SKM-1 treated with dmso at 0.1 percent for 144 hours (cell line): ENCODE measurements at regions not wholly inside any gene's neighbourhood (a gene's known extent, or its start where the extent isn't known, plus 50 kb on each side); places are given as distances from the start of the nearest gene placed in this dataset.

Source experiments
- DNase-seq: peaks from one replicate; lab custom pipeline; 2025; ENCODE audit not compliant: unreplicated experiment; lab: John Stamatoyannopoulos, UW

DNA sequence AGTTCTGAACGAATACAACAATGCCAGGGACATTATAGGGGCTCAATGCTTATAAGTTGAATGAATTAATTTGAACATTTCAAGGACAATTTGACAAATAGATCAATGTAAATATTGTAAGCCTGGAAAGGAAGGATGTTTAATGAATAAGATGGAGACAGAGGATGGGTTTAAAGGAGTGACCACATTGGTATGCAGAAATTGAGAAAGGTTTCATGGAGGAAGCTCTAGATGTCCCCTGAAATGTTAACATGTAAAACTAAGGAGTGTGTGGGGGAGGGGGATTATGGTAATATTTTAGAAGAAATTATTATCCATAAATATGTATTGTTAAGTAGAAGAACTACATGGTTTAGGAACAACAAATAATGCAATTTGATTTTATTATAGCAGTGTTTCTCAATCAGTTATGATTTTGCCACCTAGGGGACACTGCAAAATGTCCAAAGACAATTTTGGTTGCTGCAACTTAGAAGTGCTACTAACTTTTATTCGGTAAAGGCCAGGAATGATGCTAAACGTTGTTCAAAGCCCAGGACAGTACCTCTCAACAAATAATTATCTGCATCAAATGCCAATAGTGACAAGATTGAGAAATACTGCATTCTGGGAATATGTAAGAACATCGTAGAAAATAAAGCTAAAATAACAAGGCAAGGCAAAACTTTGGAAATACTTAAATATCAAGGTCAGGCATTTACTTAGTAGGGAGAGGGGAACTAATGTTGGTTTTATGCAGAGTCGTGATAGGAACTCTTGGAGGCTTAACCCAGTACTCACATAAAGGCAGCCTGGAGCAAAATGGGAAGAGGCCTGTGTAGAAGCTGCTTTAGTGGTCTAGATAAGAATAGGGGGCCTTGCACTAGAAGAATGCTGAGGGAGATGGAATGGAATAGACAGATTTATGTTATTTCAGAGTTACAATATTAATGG is 686.9 kb upstream of the CITED2 start:
- DNase-seq, result no peak

DNA sequence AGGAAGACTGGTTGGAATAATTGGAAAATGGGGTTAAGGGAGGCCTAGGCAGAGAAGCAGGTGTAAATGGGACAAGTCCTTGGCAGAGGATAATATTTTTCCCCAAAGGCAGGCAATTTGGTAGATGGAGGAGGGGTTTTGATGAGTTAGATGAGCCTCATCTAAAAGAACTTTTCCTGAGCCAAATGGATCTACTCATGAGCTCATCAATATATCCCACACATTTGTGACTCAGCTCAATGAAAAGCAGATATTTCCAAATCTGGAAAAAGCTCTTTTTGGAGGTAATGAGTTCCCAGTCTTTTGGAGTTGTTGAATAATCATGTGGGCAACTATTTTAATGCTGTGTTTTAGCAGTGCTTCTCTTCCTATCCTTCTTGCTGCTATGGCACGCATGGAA is 685.5 kb upstream of the CITED2 start:
- DNase-seq, result no peak

DNA sequence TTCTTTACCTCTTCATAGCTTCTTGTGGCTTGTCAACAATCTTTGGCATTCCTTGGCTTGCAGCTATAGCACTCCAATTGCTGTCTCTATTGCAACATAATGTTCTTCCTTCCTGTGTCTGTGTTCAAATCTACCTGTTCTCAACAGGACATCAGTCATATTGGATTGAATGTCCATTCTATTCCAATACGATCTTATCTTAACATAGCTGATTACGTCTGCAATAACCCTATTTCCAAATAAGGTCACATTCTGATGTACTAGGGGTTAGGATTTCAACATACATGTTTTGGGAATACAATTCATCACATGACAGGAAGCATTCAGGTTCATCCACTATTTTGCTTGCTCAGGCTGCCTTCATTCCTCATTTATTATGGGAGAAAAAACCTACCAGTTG is 684.4 kb upstream of the CITED2 start:
- DNase-seq, result no peak

DNA sequence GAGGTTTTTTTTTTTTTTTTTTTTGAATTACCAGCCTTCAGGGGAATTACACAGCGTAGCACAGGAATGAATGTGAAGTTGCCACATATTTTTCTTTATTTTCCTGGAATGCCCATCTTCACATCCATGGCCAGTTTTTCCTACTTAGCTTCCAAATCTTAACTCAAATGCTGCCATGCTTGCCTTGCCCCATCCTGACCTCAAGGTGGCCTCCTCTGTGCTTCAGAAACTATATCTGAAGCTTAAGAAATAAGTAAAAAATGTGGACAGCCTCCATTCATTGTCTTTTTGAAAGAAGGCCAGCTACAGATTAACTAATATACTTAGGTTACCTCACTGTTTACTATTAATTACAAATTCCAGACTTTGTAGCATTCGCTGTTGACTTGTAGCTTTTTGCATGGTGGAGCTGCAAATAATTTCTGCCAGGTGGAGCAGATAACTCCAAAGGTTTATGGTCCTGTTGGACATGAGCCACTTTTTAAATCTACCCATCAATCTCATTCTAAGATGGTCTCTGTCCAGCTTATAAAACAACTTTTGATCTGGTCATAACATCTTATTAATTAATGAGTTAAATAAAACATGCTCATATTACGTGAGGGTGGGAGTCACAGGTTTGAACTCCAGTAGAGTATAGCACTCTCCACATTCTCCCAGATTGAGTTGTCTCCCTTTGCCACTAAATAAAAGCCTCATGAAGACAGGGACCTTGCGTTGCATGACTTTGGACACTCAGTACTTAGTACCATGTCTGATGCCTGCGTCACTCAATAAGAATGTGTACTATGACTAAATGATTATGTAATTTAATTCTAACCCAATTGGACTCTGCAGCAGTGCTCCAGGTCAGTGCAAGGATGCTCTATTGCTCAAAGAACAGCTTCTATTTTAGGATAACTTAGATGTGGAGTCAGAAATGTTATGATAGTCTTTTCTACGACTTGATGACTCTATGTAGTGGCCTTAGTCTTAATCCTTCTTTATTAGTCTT is 678.6 kb upstream of the CITED2 start:
- no peak for DNase-seq

DNA sequence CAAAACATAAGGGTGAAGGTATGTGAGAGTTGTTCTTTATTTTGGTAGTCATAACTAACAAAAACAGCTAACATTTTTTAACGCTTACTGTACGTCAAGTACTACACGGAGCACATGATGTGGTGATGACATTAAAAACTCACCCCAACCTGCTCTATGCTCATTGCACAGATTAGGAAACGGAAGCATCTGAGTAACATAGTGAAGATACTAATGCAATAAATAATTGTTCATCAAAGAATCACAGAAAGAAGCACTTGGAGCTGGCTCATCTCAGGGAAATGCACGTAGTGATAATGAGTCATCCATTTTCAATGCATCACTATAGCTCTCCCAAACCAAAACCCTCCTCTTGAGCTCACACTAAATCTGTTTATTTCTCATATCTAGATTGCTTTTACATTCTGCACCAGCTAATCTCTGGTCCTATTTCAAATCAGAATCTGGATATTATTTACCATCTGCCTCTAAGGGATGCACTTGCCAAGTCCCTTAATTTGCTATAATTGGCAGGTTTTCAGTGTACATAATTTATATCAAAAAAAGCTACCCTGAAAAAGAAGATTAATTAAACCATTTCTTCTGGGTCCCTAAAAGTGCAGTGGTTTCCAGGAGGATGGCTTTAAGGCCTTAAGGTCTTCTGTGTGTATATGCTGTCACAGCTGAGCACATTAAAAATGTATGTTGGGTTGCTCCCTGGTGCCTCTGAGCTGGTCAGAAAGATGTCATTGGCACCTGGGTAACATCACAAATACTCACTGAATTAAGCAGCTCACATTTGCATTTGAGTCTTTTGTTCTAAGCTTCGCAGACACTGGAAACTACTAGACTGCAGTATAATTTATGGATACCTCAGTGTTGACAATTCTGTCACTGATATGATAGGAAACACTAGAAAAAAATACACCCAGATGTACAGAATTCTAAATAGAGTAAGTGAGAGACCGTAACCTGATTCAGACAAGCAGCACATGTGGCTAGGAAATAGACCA is 677.4 kb upstream of the CITED2 start:
- DNase-seq, result no peak

DNA sequence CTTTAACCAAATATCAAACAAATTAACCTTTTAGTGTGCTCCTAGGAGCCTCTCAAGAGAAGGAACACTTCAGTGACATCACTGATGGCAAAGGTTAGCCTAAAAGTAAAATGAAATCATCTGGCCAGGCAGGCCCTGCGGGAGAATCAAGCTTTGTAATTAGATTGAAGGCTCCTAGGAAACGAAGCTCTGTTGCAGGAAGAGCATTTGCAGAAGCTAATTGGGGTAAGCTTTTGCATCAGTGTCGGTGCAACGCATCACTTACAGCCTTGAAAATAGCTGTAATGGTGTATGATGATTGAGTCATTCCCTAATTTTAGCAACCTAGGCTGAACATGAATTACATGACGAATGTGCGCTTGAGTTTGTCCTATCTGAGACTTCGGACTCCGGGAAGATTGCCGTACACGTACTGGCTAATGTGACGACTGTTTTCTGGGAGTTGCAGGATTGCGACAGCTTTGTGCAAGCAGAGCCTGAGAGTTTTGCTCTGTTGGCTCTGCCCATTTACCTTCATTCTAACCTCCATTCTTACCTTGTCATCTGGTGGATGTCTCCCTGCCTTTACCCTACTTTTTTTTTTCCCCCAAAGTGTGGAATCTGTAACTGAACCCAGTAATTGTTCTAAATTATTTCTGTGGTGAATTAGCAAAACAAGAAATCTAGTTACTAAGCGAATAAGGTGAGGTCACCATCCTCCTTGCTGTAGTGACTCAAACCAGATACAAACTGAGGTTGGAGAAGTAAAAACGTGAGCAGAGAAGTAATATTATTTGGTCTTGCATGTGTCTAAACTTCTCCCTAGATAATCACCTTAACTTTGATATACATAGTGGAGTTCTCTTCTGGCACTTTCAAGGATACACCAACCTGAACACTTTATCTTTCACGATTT is 675.9 kb upstream of the CITED2 start:
- DNase-seq, result no peak

DNA sequence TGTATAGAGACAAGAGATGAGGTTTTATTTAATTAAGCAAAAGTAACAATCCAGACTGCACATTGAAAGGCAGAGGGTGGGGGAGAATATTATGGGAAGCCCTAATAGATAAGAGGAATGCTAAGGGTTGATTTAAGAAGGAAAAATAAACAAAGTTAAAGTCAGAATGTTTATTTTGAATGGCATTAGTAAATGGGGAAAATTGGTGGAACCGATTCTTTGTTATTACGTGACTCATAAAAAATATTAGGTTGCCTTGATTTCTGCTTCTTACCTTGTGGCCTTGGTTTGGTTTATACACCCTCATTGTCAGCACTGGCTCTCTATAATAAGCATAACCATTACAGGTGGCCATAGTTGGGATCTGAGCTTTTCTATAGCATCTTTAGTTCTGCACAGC is 674.8 kb upstream of the CITED2 start:
- DNase-seq, result no peak

DNA sequence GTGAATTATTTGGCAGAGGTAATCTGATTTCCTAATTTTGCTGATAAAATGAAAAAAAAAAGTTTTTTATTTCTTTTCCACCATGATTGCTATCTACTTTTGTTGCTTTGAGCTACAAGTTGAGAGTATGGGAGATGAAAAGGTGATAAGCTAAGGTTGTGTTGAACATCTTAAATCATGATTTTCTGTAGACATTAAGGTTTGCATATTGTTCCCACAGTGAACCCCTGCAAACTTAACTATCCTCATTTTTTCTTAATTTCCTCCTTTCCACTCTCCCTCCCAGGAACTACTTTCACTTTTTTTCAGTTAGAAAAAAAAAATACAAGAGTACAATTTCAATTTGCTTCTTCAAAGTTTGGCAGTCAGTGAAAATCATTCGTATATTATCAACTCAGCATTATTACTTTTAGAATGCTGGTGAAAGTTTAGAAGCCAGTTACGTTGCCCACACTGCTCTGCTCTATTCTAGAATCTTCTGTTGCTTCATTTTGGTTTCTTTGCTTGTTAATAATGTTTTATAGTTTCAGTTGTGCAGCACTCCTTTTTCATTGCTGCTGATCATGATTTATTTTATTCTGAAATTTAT is 673.8 kb upstream of the CITED2 start:
- DNase-seq, result no peak

DNA sequence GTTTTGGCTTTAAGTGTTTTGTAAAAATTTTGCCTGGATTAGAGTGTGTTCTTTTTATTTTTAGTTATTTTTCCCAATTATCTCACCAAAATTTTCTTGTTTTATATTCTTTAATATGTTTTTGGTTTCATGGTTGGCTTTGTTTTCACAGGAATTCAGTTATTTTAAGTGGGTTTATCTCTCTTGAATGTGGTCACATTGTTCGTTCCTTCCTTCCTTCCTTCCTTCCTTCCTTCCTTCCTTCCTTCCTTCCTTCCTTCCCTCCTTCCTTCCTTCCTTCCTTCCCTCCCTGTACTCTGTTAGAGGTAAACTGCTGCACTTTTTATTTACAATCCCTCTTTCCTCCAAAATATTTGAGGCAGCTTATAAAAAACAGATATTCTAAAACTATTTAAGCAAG is 672.9 kb upstream of the CITED2 start:
- DNase-seq, result no peak

DNA sequence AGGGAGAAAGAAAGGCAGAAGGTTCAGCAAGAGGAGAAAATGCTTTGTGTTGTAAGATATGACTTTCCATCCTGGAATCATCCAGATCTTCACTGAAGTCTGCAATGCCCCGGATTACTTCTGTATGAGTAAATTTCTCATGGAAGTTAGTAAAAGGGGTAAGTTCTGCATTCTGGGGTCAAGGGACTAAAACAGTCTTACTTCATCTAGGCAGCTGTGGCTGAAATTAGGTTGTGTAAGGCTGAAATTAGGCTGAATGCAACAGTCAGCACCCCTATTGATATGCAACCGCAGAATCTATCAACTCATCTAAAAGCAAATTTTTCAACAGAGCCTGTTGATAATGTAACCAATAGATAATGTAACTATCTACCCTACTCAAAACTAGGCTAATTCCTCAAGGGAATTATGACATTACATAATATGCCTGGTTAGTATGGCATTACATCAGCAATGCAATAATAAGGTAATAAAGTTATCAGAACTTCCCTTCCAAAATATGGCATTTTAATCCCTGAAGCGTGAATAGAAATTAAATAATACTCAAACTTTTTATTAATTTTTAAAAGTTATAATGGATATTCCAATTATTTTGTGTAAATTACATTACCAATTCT is 671.7 kb upstream of the CITED2 start:
- peak; percentile 84 for DNase-seq

DNA sequence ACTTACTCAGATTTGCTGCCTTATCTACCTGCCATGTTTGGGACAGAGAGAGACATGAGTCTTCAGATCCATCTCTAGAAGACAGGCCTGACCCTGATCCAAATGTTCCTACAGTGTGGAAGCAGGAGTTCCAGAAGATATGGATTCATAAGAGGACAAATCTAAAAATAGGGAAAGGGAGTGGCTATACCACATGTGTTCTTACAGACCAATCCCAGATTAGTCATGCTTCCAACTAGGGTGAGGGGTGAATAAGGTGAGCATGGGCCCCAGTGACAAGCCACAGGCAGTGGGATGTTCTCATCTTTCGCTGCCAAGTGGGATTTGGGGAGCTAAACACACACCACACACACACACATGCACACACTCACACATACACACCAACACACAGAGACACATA is 670.7 kb upstream of the CITED2 start:
- no peak for DNase-seq

DNA sequence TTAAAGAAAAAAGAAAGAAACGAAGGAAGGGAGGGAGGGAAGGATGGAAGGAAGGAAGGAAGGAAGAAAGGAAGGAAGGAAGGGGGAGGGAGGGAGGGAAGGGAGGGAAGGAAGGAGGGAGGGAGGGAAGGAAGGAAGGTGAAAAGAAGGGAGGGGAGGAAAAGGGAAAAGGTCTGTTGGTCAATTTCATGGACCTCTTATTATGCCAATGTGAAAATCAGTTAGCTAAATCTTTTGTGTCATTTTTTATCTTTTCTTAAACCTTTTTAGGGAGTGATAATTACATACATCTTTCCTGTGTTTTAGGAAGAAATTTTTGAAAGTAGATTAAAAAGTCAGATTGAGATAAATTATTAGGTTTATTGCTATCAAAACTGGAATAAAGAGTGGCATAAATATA is 670.2 kb upstream of the CITED2 start:
- no peak for DNase-seq

DNA sequence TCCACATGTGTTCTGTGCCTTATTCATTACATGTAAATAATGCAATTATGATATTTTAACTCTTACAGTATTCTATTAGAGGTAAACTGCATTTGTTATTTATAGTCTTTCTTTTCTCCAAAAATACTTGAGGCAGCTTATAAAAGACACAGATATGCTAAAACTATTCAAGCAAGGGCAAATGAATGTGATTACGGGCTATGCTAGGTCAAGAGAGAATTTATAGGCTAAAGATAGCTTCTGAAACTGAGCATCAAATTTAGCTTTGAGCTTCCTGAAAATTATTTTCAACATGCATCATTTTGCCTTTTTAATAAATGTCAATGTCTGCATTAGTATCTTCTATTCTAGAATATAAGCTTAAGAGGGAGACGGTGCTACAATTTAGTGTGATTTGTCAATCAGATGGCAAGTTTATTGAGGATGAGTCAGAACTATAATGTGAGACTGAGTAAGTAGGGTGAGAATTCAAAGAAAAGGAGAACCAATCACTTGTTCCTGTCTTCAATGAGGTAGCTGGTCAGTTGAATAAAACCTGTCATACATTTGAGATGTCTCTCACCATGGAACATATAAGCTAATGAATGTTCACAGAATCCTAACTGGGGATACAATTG is 669.4 kb upstream of the CITED2 start:
- DNase-seq, result peak; percentile 43

DNA sequence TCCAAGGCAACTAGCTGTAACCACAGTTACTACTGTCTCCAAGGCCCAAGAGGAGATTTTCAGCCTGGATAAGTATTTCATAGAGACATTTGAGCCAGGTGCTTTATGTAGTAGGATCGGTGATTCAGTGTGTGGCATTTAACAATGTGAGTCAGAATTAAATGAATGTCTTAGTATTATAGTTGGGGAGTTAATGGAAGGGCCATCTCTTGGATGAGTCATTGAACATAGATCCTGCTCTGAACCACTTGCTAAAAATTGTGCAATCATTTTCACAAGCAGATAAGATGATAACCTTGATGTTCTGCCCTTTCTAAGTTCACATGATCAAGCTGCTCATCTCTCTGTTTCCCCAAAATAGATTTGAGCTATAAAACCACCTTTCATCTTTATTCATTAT is 668.9 kb upstream of the CITED2 start:
- peak; percentile 21 for DNase-seq

DNA sequence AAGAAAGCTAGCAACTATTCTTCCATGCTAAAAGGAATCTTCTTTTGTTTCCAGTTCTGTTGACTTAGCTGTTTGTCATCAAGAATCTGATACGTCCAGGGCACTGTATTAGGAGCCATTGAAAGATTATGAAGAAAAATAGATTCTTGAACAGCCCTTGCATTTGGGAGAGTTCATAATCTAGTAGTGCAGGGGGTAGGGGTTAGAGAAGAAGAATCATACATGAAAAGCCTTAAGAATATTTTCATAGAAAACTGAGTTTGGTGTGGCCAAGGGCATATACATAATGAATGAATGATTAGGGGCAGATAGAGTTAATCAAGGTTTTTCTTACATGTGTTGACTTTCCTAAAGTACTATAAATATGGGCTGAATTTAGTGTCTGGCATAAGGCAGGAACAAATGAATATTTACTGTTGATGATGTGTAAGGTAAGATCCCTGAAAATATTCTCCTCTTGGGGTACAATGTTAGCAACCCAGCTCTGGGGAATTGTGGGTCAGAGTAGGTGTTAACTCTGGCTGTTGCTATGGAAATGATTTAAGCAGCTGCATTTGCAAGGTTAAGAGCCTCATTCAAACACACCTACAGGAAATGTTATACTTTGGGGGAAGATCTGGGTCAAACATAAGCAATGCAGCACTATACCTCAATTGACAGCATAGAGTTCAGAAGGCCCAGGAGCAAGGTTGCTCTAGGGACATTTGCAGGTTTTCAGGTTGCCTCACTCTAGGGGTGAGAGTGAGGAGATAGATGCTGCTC is 667.3 kb upstream of the CITED2 start:
- DNase-seq, result no peak

DNA sequence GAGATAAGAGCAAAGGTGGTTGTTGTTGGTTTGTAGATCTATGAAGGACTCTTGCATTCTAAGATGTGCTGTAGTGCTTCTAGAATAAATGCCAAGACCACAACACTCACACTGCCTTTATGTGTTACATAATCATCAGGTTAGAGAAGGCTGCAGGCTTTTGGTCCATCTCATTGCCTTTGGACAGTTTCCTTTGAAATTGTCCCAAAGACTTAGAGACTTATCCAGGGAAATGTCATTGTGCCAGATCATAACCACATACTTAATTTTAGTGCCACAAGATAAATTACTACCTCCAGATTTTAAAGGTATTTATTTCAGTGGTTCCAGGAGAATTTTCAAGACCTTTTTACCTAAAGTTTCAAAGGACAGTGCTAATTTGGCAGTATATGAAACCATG is 666.6 kb upstream of the CITED2 start:
- no peak for DNase-seq

DNA sequence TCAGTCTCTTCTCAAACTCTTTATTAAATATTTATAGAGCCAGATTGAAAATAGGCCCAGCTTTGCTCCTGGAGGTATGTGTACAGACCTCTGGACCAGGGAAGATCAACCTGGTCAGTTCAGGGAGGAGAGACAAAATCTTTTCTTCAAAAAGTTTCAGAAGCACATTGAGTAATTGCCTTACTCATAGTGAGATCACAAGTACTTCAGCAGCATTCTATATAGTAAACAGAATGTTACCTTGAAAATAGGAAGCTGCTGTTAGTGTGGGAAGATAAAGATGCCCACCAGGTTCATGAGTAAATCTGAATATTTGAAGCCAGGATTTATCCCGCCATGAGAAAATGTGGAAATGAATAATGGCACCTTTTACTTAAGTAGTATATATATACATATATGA is 665.9 kb upstream of the CITED2 start:
- peak; percentile 12 for DNase-seq

DNA sequence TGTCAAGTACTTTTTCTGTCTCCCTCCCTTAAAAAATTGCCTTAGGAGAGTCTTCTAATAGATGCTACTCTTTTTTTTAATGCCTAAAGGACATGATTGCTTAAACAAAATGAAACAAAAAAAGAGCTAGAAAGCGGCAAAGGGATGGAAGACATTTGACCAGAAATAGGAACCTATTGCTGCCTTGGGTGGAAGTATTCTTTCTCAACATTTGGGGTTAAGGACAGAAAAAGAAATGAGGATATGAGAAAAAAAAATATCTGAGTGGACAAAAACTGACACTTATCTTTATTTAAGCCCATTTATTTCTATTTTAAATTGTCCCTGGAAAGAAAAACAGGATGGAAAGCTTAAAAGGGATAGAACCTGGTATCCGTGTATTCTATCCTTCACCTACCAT is 664.9 kb upstream of the CITED2 start:
- peak; percentile 81 for DNase-seq
